Muscle of back (tissue), 3 donors: ENCODE measurements at regions not wholly inside any gene's neighbourhood (a gene's known extent, or its start where the extent isn't known, plus 50 kb on each side); places are given as distances from the start of the nearest gene placed in this dataset.

ENCODE experiments used
- DNase-seq, 3 donors: peaks; one replicate each; pipeline versions ENCODE4 v3.0.0 to v3.0.0-alpha.2; 2013

- DNase-seq = no peak
Observed at GRCh38 chr2:219951099-219951498, 323.7 kb downstream of the SLC4A3 start.

GRCh38 chr2:219954331-219954730 lies 326.9 kb downstream of the SLC4A3 start:
- DNase-seq = peak in 2 of 3 donors; percentile 38 to 63

- no peak for DNase-seq
Observed at GRCh38 chr2:219957820-219958219, 330.4 kb downstream of the SLC4A3 start.

- DNase-seq = no peak
Observed at GRCh38 chr2:219958941-219959340, 331.5 kb downstream of the SLC4A3 start.

GRCh38 chr2:219959471-219959870 lies 332.0 kb downstream of the SLC4A3 start:
- DNase-seq = no peak

GRCh38 chr2:219961947-219962498 lies 334.6 kb downstream of the SLC4A3 start:
- peak in 1 of 3 donors; percentile 26 for DNase-seq

- no peak for DNase-seq
Observed at GRCh38 chr2:219962801-219963200, 335.4 kb downstream of the SLC4A3 start.

- no peak for DNase-seq
Observed at GRCh38 chr2:219965287-219966194, 338.1 kb downstream of the SLC4A3 start.

GRCh38 chr2:219967247-219968245 lies 340.1 kb downstream of the SLC4A3 start:
- peak in 2 of 3 donors; percentile 64 to 89 for DNase-seq

GRCh38 chr2:219968685-219969345 lies 341.4 kb downstream of the SLC4A3 start:
- DNase-seq = no peak

- DNase-seq = no peak
Observed at GRCh38 chr2:219969508-219969907, 342.1 kb downstream of the SLC4A3 start.

- DNase-seq = no peak
Observed at GRCh38 chr2:219973136-219973535, 345.7 kb downstream of the SLC4A3 start.

GRCh38 chr2:219976871-219977270 lies 349.4 kb downstream of the SLC4A3 start:
- DNase-seq = no peak

GRCh38 chr2:219980638-219981037 lies 353.2 kb downstream of the SLC4A3 start:
- no peak for DNase-seq

GRCh38 chr2:219983836-219984235 lies 356.4 kb downstream of the SLC4A3 start:
- DNase-seq = no peak

GRCh38 chr2:219985017-219985416 lies 357.6 kb downstream of the SLC4A3 start:
- DNase-seq = no peak

- DNase-seq = no peak
Observed at GRCh38 chr2:219987830-219988229, 360.4 kb downstream of the SLC4A3 start.

GRCh38 chr2:219989744-219990143 lies 362.3 kb downstream of the SLC4A3 start:
- no peak for DNase-seq

- DNase-seq = no peak
Observed at GRCh38 chr2:219991116-219991515, 363.7 kb downstream of the SLC4A3 start.

- peak in 1 of 3 donors; percentile 28 for DNase-seq
Observed at GRCh38 chr2:219995399-219995798, 368.0 kb downstream of the SLC4A3 start.

GRCh38 chr2:219995991-219996765 lies 368.7 kb downstream of the SLC4A3 start:
- peak in 1 of 3 donors; percentile 45 for DNase-seq
